Lung (tissue), 11 donors: ENCODE measurements at regions not wholly inside any gene's neighbourhood (a gene's known extent, or its start where the extent isn't known, plus 50 kb on each side); places are given as distances from the start of the nearest gene placed in this dataset.
A peak's percentile ranks its signal among the peaks of the same experiment; 100 is the strongest.

Experiments
- ATAC-seq: fragments of 200-7000 bp; cut with Tn5 transposase; one replicate; pipeline ENCODE4 v1.9.1; 2020; ENCODE audit warnings: moderate number of reproducible peaks; ENCODE audit not compliant: insufficient read depth, low FRiP score
- DNase-seq, 3 donors: peaks; one replicate each; pipeline ENCODE4 v3.0.0-alpha.2; 2013 to 2017
- H3K27ac ChIP-seq, 2 donors: one replicate each; pipeline ENCODE4 v1.5.1; 2013; ENCODE audit warnings: mild to moderate bottlenecking in 2 of 2, moderate library complexity in 2 of 2, control low read depth in 1 of 2, inconsistent platforms in 1 of 2, low read depth in 1 of 2, low read length in 1 of 2
- H3K27me3 ChIP-seq, 3 donors: one replicate each; pipeline ENCODE4 v1.5.1; 2013; ENCODE audit warnings: low read length in 2 of 3; ENCODE audit not compliant: control insufficient read depth in 3 of 3, insufficient read depth in 3 of 3
- H3K36me3 ChIP-seq, 4 donors: one replicate each; pipeline ENCODE4 v1.5.1; 2013; ENCODE audit warnings: low read length in 4 of 4, mild to moderate bottlenecking in 1 of 4, moderate library complexity in 1 of 4; ENCODE audit not compliant: control insufficient read depth in 4 of 4, insufficient read depth in 4 of 4
- H3K4me1 ChIP-seq, 5 donors: one replicate each; pipeline ENCODE4 v1.5.1; 2013; ENCODE audit warnings: low read length in 5 of 5, mild to moderate bottlenecking in 2 of 5, moderate library complexity in 1 of 5; ENCODE audit not compliant: control insufficient read depth in 5 of 5, insufficient read depth in 5 of 5
- H3K4me3 ChIP-seq: one replicate; pipeline ENCODE4 v1.5.1; 2013; ENCODE audit warnings: mild to moderate bottlenecking, control low read depth, moderate library complexity
- H3K9ac ChIP-seq, 2 donors: one replicate each; pipeline ENCODE4 v1.5.1; 2013; ENCODE audit warnings: low read length in 2 of 2, control low read depth in 1 of 2; ENCODE audit not compliant: insufficient read depth in 1 of 2
- H3K9me3 ChIP-seq, 4 donors: one replicate each; pipeline ENCODE4 v1.5.1; 2013; ENCODE audit warnings: low read length in 3 of 4, mild to moderate bottlenecking in 1 of 4, moderate library complexity in 1 of 4; ENCODE audit not compliant: control insufficient read depth in 4 of 4, insufficient read depth in 3 of 4
- CTCF ChIP-seq: IDR thresholded peaks from 2 replicates; pipeline ENCODE4 v1.5.1; 2012; ENCODE audit warnings: mild to moderate bottlenecking; ENCODE audit errors: control extremely low read depth, extremely low read depth
- WGBS, 2 donors: extraction: QIAGEN DNeasy Blood & Tissue Kit; methylation state at CpG; one replicate each; pipeline ENCODE4 v1.1.7; 2013; 5-methylcytosine and 5-hydroxymethylcytosine counted together
- donor health status: control.
- donor health status: control.
- donor health status: Bipolar disorder and iron deficiency.
- donor health status: healthy.
- donor health status: DM: yes; HTN: yes; CAD: no.

- 100% methylated on average over 1 of the region's 1 CpG; no CpG with 5 or more reads in 1 of the 2 donors for WGBS, 2 donors
- no peak for TF ChIP-seq CTCF
- DNase-seq (no peak), ATAC-seq (no peak)
- no peaks in the 10 kb centered on the region for H3K9me3 ChIP-seq
- H3K4me3 ChIP-seq: no peak overlapping the region
- no peaks in the 10 kb centered on the region for H3K36me3 ChIP-seq
- no peaks in the 10 kb centered on the region for H3K27me3 ChIP-seq
- H3K9ac ChIP-seq: no peak overlapping the region
- no peak overlapping the region for H3K27ac ChIP-seq
- no peaks in the 10 kb centered on the region for H3K4me1 ChIP-seq
Observed at GRCh38 chrY:7745581-7745901, 834.0 kb upstream of the AMELY start.

- no peak overlapping the region for H3K27ac ChIP-seq
- no peak for TF ChIP-seq CTCF
- H3K4me1 ChIP-seq: no peaks in the 10 kb centered on the region
- 59% methylated on average over 2 of the region's 2 CpGs; no CpG with 5 or more reads in 1 of the 2 donors for WGBS, 2 donors
- no peak for DNase-seq
- no peak overlapping the region for H3K4me3 ChIP-seq
- H3K36me3 ChIP-seq: no peaks in the 10 kb centered on the region
- no peaks in the 10 kb centered on the region for H3K9me3 ChIP-seq
- no peak for ATAC-seq
- no peak overlapping the region for H3K9ac ChIP-seq
- H3K27me3 ChIP-seq: no peaks in the 10 kb centered on the region
Observed at GRCh38 chrY:7744691-7745580, 833.4 kb upstream of the AMELY start.

GRCh38 chrY:7736847-7737365, 825.4 kb upstream of the AMELY start:
- 88% methylated on average over 1 of the region's 1 CpG; no CpG with 5 or more reads in 1 of the 2 donors for WGBS, 2 donors

More at GRCh38 chrY:7736847-7737365, 825.4 kb upstream of the AMELY start:
- no peak for ATAC-seq
- no peak overlapping the region for H3K9ac ChIP-seq
- TF ChIP-seq CTCF: no peak
- no peaks in the 10 kb centered on the region for H3K27me3 ChIP-seq
- no peak overlapping the region for H3K4me3 ChIP-seq
- DNase-seq: peak in 1 of 3 donors; percentile 29
- H3K27ac ChIP-seq: no peak overlapping the region
- no peaks in the 10 kb centered on the region for H3K4me1 ChIP-seq
- no peaks in the 10 kb centered on the region for H3K36me3 ChIP-seq
- H3K9me3 ChIP-seq: no peaks in the 10 kb centered on the region
